Caki2 (cell line): ENCODE measurements at regions not wholly inside any gene's neighbourhood (a gene's known extent, or its start where the extent isn't known, plus 50 kb on each side); places are given as distances from the start of the nearest gene placed in this dataset.
A peak's percentile ranks its signal among the peaks of the same experiment; 100 is the strongest.

Experiments used
- DNase-seq: peaks from one replicate; pipeline ENCODE4 v3.0.0-alpha.2; 2015; ENCODE audit warnings: low read depth
- in situ Hi-C: cut with HindIII; loops from 2 replicates; pipeline ENCODE4 v1.10.0; 2016; ENCODE audit warnings: low sequenced_read_pairs, low pct_unique_long_range_greater_than_20kb, mixed read lengths

GRCh38 chr4:149870008-149870407 is 54.4 kb upstream of the IQCM start:
- in situ Hi-C loops, result no loop called here

GRCh38 chr4:149881744-149882143 is 66.1 kb upstream of the IQCM start:
- no peak for DNase-seq
- in situ Hi-C loops, result no loop called here

More at GRCh38 chr4:149870008-149870407, 54.4 kb upstream of the IQCM start:
- no peak for DNase-seq

DNA sequence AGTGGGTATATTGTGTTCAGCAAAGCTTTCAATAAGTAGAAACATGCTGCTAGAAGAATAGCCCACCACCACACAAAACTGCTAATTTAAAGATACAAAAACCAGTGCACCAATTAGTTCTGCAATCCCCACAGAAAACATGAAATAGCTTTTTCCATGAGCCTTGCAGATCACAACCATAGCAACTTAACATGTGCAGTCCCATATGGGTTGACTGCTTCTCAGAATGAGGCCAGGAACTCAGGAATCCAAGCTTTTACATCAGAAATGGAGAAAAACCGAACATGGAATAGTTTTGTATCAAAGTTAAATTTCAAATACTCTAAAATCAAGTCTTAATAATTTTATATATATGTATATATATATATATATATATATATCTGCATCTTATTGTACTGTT is 66.6 kb upstream of the IQCM start:
- in situ Hi-C loops, result no loop called here
- DNase-seq, result no peak

- no peak for DNase-seq
- in situ Hi-C loops, result no loop called here
Measured at GRCh38 chr4:149884046-149884445, 68.4 kb upstream of the IQCM start.

DNA sequence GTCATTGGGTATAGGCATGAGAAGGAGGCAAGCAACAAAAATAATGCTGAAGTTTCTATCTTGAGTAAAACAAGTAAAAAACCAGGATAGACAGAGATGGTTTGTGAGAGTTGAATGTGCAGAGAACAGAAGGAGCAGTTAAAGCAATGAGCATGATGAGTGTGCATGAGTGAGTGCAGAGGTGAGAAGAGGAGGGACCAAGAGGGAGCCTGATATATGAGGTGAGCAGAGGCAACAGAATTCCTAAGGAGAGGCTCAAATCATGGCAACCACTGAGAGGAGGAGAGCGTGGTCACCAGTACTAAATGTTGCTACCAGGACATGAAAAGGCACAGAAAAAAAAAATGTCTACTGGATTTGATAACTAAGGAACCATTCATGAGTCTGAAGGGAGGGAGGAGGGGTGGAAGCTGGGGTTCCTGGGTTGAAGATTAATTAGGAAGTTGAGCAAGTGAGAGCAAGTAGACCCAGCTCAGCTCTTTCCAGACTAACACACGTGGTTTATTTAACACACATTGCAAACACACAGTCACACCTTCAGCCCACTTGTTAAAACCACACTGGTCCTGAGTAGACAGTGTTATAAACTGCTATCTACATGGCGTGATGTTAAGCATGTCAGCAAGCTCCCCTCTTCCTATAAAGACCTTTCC is 69.0 kb upstream of the IQCM start:
- in situ Hi-C loops, result no loop called here

GRCh38 chr4:149885896-149886295 is 70.3 kb upstream of the IQCM start:
- in situ Hi-C loops, result no loop called here
- DNase-seq, result no peak

More for the DNA sequence above, 69.0 kb upstream of the IQCM start:
- DNase-seq, result no peak

DNA sequence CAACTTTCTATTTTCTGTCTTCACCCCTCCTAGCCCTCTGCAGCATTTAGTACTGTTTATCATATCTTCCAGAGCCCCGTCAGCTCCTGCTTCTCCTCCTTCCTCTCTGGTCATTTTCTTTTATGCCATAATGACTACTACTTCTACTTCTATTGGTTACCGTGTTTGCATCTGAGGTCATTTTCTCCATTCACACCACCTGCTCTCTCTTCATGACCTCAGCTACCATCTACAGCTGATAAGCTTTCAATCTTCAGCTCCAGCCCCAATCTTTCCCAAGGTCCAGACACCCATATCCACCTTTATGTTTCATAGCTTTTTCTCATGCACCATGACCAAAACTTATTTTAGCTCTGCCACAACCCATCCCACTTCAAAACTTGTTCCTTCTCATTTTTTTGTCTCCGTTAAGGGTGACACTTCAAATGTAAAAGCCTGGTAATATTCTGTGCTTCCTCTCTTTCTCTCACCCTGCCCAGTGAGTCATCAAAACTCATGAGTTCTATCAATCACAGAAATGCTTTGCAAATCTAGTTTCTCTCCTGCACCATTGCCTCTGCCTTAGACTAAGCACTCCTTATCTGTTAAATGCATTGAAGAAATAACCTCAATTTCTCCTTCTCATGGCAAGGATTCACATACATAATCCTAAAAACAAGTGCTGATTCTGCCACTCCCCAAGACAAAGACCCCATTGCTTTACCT is 71.3 kb upstream of the IQCM start:
- in situ Hi-C loops, result no loop called here
- DNase-seq, result no peak

GRCh38 chr4:149889991-149890390 is 74.3 kb upstream of the IQCM start:
- no peak for DNase-seq
- in situ Hi-C loops, result no loop called here

DNA sequence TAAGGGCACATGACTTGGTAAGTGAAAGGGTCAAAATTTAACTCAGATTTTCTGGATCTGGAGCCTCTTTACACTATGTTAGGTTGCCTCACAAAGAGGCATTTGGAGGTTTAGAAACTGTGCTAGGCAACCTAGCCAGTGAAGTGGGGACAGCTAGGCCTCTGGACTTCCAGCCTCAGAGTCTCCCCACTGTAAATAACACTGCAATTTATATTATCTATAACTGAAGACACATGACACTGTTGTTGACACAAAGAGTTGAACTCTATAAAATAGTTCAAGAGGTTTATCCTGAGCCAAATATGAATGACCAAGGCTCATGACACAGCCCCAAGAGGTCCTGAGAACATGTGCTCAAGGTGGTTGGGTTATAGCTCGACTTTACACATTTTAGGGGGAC is 74.9 kb upstream of the IQCM start:
- DNase-seq, result no peak
- in situ Hi-C loops, result no loop called here

DNA sequence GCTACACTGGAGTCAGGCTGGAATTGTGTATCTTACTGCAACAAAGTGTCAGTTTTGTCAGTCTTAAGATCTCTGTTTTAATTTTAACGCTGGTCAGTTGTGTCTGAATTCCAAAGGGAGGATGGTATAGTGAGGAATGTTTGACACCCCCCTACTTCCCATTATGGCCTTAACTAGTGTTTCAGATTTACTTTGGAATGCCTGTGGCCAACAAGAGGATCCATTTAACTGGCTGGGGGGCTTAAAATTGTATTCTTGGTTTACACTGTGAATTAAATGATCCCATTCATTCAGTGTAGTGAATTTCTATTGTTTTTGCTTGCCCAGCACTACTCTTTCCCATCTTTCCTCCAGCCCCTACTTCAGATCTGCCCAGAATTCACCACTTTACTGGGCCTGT is 75.8 kb upstream of the IQCM start:
- DNase-seq, result no peak
- in situ Hi-C loops, result no loop called here

DNA sequence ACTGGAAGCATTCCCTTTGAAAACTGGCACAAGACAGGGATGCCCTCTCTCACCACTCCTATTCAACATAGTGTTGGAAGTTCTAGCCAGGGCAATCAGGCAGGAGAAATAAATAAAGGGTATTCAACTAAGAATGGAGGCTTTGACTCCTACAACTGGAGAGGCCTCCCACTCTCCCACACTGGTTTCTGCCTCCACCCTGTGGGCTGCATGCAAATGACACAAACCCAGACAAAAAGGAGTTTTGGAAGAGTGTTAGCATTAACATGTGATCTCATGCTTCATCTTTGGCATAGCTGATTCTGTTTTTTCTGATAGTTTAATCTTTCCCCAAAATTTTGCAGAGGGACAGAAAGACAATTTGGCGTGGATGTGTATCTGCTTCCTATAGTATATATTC is 80.8 kb upstream of the IQCM start:
- DNase-seq, result peak; percentile 11
- in situ Hi-C loops, result no loop called here

DNA sequence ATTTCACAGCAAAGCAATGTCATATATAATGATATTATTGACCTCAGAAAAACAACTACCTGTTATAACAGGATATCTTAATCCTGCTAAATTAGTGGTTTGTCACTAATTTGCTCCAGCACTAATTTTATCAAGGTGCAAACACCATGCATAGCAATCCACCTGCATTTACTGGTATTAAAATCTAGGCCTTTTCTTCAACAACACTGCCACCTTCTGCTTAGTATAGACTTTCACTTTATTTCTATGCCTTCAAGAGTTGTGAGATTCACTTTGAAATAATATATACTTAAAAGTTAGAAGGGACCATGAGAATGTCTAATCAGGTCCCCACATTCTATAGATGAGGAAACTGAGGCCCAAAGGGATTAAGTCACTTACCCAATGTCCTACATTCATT is 82.1 kb upstream of the IQCM start:
- in situ Hi-C loops, result no loop called here
- DNase-seq, result peak; percentile 18

GRCh38 chr4:149901128-149901527 is 85.5 kb upstream of the IQCM start:
- DNase-seq, result no peak
- in situ Hi-C loops, result no loop called here

DNA sequence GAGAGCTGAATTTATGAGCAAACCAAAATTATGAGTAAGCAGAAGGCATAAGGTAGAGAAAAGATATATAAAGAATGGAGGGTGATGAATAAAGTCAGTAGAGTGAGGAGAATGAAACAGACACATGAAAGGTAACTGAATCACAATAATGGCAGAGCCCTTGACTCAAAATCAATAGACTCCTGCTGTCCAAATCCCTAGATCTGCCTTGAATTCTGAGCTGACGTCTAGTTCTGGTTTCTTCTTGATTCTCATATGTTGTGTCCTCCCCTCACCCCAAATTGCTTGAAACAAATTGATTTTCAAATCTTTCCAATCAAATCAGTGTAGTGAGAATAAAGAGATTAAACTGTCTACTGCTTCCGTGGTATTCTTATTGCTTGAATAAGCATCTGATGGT is 86.6 kb upstream of the IQCM start:
- in situ Hi-C loops, result no loop called here
- no peak for DNase-seq

DNA sequence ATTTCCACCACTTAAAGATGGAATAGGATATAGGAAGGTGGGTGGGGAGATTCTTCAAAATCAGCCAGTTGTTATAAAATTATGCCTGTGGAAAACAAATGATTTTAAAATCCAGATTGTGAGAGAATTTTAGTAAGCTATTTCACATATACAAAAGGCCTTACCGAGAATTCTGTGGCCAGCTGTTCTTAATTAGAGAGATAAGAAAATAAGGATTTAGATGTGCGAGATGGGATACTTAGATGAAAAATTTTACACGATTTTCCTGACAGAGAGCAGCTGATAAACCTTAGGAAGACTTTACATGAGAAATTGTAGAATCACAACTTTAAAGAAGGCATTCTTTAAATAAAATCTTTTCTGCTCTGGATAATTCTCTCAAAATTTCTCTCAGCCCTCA is 94.5 kb upstream of the IQCM start:
- DNase-seq, result no peak
- in situ Hi-C loops, result no loop called here

DNA sequence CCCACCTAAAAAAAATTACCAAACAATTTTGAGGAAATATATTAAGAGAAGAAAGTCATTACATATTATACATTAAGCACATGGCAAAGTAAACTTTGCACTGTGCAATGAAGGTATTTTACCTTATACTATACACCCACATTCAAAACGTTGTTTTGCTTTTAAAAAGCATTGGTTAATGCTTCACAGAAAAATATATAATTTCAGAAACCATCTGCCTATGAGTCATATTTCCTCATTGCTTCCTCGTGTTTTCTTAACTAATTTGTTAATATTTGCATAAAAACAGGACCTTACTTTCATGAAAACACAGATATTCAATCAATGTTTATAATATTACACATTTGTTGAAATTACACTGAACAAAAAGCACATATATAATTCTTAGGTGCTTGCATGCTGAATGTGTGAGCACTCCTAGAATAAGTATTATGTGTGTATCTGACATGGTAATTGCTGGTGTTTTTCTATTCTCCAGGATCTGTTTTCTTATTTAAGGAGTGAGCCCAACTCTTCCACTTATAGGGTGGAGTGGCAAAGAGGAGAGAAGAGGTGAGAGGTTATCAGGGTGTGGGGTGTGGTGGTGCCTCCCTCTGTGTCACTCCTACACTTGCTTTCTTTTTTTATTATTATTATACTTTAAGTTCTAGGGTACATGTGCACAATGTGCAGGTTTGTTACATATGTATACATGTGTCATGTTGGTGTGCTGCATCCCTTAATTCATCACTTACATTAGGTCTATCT is 95.1 kb upstream of the IQCM start:
- in situ Hi-C loops, result no loop called here
- DNase-seq, result no peak

GRCh38 chr4:149911354-149911753 is 95.7 kb upstream of the IQCM start:
- DNase-seq, result no peak
- in situ Hi-C loops, result no loop called here

DNA sequence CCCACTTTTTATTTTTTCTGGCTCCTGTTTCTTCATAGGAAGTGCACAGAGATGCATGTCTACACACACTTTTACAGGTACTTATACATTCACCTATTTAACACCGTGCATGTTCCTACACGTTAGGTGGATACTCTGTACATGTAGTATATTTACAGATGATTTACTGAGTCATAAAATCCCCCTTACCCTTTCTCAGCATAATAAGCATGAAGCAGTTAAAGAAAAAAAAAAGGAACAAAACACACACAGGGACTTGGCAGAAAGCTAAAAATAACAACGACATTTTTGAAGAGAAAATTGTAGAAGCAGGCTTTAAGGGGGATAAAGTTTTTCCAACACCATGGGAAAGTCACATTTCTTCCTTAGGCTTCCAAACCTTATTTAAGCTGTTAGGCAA is 96.4 kb upstream of the IQCM start:
- in situ Hi-C loops, result no loop called here

More for the DNA sequence above, 96.4 kb upstream of the IQCM start:
- no peak for DNase-seq
